ENCODE measurements at regions not wholly inside any gene's neighbourhood (a gene's known extent, or its start where the extent isn't known, plus 50 kb on each side); places are given as distances from the start of the nearest gene placed in this dataset.

DNA sequence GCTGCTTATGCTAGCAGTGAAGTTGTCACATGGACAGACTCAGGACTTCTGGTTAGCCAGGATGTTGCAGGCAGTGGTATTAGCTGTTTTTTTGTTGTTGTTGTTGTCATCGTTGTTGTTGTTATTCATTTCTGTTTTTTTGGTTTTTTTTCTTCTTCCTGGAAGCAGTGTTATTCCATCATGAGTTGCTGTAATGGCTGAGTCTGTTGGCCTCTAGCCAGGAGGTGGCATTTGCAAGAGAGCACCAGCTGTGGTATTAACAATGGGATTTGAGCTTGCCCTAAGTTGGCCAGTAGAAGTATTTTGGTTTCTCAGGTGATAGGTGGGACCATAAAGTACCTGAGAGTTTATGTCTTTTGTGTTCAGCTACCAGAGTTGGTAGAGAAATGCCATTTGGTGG, 561.1 kb downstream of the KCTD16 start (continued):
- TF ChIP-seq, protein P1, sequence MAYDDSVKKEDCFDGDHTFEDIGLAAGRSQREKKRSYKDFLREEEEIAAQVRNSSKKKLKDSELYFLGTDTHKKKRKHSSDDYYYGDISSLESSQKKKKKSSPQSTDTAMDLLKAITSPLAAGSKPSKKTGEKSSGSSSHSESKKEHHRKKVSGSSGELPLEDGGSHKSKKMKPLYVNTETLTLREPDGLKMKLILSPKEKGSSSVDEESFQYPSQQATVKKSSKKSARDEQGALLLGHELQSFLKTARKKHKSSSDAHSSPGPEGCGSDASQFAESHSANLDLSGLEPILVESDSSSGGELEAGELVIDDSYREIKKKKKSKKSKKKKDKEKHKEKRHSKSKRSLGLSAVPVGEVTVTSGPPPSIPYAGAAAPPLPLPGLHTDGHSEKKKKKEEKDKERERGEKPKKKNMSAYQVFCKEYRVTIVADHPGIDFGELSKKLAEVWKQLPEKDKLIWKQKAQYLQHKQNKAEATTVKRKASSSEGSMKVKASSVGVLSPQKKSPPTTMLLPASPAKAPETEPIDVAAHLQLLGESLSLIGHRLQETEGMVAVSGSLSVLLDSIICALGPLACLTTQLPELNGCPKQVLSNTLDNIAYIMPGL (CRISPR knock-in tag; IDR thresholded peaks at IDR 0.05; ENCODE audit: borderline replicate concordance): no peak

DNA sequence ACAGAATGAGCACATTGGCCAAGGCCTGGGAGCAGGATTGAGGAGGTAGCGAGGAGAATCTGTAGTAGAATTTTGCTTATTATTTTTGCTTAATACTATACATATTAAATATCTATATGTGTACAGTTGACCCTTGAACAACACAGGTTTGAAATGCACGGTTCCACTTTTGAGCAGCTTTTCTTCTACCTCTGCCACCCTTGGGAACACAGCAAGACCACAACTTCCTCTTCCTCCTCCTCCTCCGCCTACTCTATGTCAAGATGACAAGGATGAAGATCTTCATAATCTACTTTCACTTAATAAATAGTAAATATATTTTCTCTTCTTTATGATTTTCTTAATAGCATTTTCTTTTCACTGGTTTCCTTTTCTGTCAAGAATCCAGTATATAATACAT, 541.4 kb downstream of the KCTD16 start:
- DNase-seq (ENCODE audit: low read depth in 1 of 2, low spot score in 1 of 2): no peak

DNA sequence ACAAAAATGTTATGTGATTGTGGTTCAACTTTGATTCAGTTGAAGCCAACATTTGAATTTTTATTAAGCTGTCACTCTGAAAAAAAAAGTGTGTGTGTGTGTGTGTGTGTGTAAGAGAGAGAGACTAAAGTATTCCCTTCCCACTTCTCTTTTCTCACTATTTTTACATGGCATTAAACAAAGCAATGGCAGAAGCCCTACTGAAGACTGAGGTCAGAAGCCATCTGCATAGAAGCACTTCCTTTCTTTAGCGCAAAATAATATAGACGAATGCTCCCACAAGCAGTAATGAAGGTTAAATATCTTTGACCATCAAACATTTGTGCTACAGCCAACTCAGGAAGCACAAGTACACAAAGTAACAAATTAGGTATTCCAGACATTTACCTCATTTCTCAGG, 540.5 kb downstream of the KCTD16 start:
- POLR2A ChIA-PET: no interaction called here
- DNase-seq (ENCODE audit: low read depth in 1 of 2, low spot score in 1 of 2): no peak
- FAIRE-seq: no peak
- no peak for ATAC-seq
- H3K4me2 ChIP-seq: no peak overlapping the region
- H3K27ac ChIP-seq: no peak overlapping the region
- no peak overlapping the region for H3K4me3 ChIP-seq
- no peaks in the 10 kb centered on the region for H3K4me1 ChIP-seq
- TF ChIP-seq POLR2A (IDR thresholded peaks at IDR 0.05; ENCODE audit: low read length): no peak
- TF ChIP-seq ZFP36 (IDR thresholded peaks at IDR 0.05; ENCODE audit: borderline replicate concordance, partially characterized antibody): no peak
- TF ChIP-seq RAD21 (conservative IDR thresholded peaks at IDR 0.05 in 1 of 2, IDR thresholded peaks at IDR 0.05 in 1 of 2): no peak
- TF ChIP-seq, protein P2, sequence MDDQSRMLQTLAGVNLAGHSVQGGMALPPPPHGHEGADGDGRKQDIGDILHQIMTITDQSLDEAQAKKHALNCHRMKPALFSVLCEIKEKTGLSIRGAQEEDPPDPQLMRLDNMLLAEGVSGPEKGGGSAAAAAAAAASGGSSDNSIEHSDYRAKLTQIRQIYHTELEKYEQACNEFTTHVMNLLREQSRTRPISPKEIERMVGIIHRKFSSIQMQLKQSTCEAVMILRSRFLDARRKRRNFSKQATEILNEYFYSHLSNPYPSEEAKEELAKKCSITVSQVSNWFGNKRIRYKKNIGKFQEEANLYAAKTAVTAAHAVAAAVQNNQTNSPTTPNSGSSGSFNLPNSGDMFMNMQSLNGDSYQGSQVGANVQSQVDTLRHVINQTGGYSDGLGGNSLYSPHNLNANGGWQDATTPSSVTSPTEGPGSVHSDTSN (IDR thresholded peaks at IDR 0.05): no peak
- TF ChIP-seq TFCP2L1 (CRISPR knock-in tag; IDR thresholded peaks at IDR 0.05): no peak
- TF ChIP-seq, protein P3, sequence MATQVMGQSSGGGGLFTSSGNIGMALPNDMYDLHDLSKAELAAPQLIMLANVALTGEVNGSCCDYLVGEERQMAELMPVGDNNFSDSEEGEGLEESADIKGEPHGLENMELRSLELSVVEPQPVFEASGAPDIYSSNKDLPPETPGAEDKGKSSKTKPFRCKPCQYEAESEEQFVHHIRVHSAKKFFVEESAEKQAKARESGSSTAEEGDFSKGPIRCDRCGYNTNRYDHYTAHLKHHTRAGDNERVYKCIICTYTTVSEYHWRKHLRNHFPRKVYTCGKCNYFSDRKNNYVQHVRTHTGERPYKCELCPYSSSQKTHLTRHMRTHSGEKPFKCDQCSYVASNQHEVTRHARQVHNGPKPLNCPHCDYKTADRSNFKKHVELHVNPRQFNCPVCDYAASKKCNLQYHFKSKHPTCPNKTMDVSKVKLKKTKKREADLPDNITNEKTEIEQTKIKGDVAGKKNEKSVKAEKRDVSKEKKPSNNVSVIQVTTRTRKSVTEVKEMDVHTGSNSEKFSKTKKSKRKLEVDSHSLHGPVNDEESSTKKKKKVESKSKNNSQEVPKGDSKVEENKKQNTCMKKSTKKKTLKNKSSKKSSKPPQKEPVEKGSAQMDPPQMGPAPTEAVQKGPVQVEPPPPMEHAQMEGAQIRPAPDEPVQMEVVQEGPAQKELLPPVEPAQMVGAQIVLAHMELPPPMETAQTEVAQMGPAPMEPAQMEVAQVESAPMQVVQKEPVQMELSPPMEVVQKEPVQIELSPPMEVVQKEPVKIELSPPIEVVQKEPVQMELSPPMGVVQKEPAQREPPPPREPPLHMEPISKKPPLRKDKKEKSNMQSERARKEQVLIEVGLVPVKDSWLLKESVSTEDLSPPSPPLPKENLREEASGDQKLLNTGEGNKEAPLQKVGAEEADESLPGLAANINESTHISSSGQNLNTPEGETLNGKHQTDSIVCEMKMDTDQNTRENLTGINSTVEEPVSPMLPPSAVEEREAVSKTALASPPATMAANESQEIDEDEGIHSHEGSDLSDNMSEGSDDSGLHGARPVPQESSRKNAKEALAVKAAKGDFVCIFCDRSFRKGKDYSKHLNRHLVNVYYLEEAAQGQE (IDR thresholded peaks at IDR 0.05): no peak
- TF ChIP-seq TP53 (CRISPR knock-in tag; IDR thresholded peaks at IDR 0.05): no peak
- TF ChIP-seq, protein P4, sequence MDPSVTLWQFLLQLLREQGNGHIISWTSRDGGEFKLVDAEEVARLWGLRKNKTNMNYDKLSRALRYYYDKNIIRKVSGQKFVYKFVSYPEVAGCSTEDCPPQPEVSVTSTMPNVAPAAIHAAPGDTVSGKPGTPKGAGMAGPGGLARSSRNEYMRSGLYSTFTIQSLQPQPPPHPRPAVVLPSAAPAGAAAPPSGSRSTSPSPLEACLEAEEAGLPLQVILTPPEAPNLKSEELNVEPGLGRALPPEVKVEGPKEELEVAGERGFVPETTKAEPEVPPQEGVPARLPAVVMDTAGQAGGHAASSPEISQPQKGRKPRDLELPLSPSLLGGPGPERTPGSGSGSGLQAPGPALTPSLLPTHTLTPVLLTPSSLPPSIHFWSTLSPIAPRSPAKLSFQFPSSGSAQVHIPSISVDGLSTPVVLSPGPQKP (IDR thresholded peaks at IDR 0.05; ENCODE audit: low read depth, low read length): no peak
- TF ChIP-seq MYC (IDR thresholded peaks at IDR 0.05; ENCODE audit: borderline replicate concordance, low read length): no peak
- TF ChIP-seq, protein P5, sequence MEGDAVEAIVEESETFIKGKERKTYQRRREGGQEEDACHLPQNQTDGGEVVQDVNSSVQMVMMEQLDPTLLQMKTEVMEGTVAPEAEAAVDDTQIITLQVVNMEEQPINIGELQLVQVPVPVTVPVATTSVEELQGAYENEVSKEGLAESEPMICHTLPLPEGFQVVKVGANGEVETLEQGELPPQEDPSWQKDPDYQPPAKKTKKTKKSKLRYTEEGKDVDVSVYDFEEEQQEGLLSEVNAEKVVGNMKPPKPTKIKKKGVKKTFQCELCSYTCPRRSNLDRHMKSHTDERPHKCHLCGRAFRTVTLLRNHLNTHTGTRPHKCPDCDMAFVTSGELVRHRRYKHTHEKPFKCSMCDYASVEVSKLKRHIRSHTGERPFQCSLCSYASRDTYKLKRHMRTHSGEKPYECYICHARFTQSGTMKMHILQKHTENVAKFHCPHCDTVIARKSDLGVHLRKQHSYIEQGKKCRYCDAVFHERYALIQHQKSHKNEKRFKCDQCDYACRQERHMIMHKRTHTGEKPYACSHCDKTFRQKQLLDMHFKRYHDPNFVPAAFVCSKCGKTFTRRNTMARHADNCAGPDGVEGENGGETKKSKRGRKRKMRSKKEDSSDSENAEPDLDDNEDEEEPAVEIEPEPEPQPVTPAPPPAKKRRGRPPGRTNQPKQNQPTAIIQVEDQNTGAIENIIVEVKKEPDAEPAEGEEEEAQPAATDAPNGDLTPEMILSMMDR (IDR thresholded peaks at IDR 0.05): no peak
- WGBS (ENCODE audit: missing lambda C conversion rate): 69% methylated on average over 2 of the region's 2 CpGs
- CTCF ChIA-PET: no interaction called here
- H3K9me3 ChIP-seq: no peaks in the 10 kb centered on the region

More for the DNA sequence above, 541.4 kb downstream of the KCTD16 start:
- Histone ChIP-seq H3K27ac (no peak overlapping the region), H3K4me3 (no peak overlapping the region), H3K4me2 (no peak overlapping the region), H3K9me3 (no peaks in the 10 kb centered on the region), H3K4me1 (no peaks in the 10 kb centered on the region)
- POLR2A ChIA-PET: no interaction called here
- WGBS (ENCODE audit: missing lambda C conversion rate): 7% methylated on average over 3 of the region's 3 CpGs
- TF ChIP-seq TFCP2L1 (CRISPR knock-in tag; IDR thresholded peaks at IDR 0.05): no peak
- TF ChIP-seq HOXB13 (CRISPR knock-in tag; IDR thresholded peaks at IDR 0.05; ENCODE audit: low read depth): no peak
- TF ChIP-seq, protein P6, sequence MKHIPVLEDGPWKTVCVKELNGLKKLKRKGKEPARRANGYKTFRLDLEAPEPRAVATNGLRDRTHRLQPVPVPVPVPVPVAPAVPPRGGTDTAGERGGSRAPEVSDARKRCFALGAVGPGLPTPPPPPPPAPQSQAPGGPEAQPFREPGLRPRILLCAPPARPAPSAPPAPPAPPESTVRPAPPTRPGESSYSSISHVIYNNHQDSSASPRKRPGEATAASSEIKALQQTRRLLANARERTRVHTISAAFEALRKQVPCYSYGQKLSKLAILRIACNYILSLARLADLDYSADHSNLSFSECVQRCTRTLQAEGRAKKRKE (CRISPR knock-in tag; IDR thresholded peaks at IDR 0.05; ENCODE audit: low read depth): no peak
- no peak for TF ChIP-seq MYC (IDR thresholded peaks at IDR 0.05; ENCODE audit: borderline replicate concordance, low read length)
- no peak for TF ChIP-seq POLR2AphosphoS2 (conservative IDR thresholded peaks at IDR 0.05; ENCODE audit: low read length)
- no peak for TF ChIP-seq NR3C1 (IDR thresholded peaks at IDR 0.05)
- TF ChIP-seq, protein P7, sequence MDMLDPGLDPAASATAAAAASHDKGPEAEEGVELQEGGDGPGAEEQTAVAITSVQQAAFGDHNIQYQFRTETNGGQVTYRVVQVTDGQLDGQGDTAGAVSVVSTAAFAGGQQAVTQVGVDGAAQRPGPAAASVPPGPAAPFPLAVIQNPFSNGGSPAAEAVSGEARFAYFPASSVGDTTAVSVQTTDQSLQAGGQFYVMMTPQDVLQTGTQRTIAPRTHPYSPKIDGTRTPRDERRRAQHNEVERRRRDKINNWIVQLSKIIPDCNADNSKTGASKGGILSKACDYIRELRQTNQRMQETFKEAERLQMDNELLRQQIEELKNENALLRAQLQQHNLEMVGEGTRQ (IDR thresholded peaks at IDR 0.05): no peak
- TF ChIP-seq, protein P8, sequence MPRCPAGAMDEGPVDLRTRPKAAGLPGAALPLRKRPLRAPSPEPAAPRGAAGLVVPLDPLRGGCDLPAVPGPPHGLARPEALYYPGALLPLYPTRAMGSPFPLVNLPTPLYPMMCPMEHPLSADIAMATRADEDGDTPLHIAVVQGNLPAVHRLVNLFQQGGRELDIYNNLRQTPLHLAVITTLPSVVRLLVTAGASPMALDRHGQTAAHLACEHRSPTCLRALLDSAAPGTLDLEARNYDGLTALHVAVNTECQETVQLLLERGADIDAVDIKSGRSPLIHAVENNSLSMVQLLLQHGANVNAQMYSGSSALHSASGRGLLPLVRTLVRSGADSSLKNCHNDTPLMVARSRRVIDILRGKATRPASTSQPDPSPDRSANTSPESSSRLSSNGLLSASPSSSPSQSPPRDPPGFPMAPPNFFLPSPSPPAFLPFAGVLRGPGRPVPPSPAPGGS (IDR thresholded peaks at IDR 0.05): no peak
- TF ChIP-seq CEBPB (IDR thresholded peaks at IDR 0.05): no peak
- TF ChIP-seq, protein P9, sequence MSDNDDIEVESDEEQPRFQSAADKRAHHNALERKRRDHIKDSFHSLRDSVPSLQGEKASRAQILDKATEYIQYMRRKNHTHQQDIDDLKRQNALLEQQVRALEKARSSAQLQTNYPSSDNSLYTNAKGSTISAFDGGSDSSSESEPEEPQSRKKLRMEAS (IDR thresholded peaks at IDR 0.05): no peak
- no peak for TF ChIP-seq ZNF302 (CRISPR knock-in tag; IDR thresholded peaks at IDR 0.05)
- TF ChIP-seq MAFK (IDR thresholded peaks at IDR 0.05; ENCODE audit: partially characterized antibody): no peak
- TF ChIP-seq EHF (CRISPR knock-in tag; IDR thresholded peaks at IDR 0.05): no peak
- TF ChIP-seq HOXB5 (CRISPR knock-in tag; IDR thresholded peaks at IDR 0.05): no peak
- TF ChIP-seq KDM1A (IDR thresholded peaks at IDR 0.05; ENCODE audit: low read depth): no peak
- no peak for TF ChIP-seq NPAS2 (CRISPR knock-in tag; IDR thresholded peaks at IDR 0.05; ENCODE audit: borderline replicate concordance)
- no peak for TF ChIP-seq MAZ (IDR thresholded peaks at IDR 0.05; ENCODE audit: borderline replicate concordance, low read depth, low read length)
- no peak for TF ChIP-seq CBX2 (IDR thresholded peaks at IDR 0.05; ENCODE audit: borderline replicate concordance, low read depth)
- TF ChIP-seq HEYL (CRISPR knock-in tag; IDR thresholded peaks at IDR 0.05): no peak
- no peak for TF ChIP-seq POLR2A (IDR thresholded peaks at IDR 0.05; ENCODE audit: low read length)
- FAIRE-seq (no peak), ATAC-seq (no peak)
- CTCF ChIA-PET: no interaction called here

All from A549 (cell line).